HFF-Myc (cell line): ENCODE measurements at regions not wholly inside any gene's neighbourhood (a gene's known extent, or its start where the extent isn't known, plus 50 kb on each side); places are given as distances from the start of the nearest gene placed in this dataset.

Experiments used
- DNase-seq: peaks from one replicate; pipeline ENCODE4 v3.0.0-alpha.2; 2011; ENCODE audit warnings: low read depth; ENCODE audit errors: extremely low read depth
- H3K4me3 ChIP-seq: replicated peaks from 2 replicates; pipeline ENCODE4 v1.5.1; 2011; ENCODE audit warnings: low read depth, mild to moderate bottlenecking, control low read depth, low read length
- CTCF ChIP-seq: IDR thresholded peaks from 2 replicates; pipeline ENCODE4 v1.5.1; 2012; ENCODE audit warnings: mild to moderate bottlenecking, low read depth, low read length, control low read depth; ENCODE audit errors: missing control alignments

GRCh38 chr1:37389327-37389726, 85.1 kb upstream of the ZC3H12A start:
- TF ChIP-seq CTCF: no peak
- no peak overlapping the region for H3K4me3 ChIP-seq
- DNase-seq: no peak

- no peak overlapping the region for H3K4me3 ChIP-seq
- no peak for TF ChIP-seq CTCF
- DNase-seq: no peak
Measured at GRCh38 chr1:37391211-37392011, 83.0 kb upstream of the ZC3H12A start.

- H3K4me3 ChIP-seq: no peak overlapping the region
- no peak for DNase-seq
- no peak for TF ChIP-seq CTCF
Measured at GRCh38 chr1:37392051-37392450, 82.3 kb upstream of the ZC3H12A start.

- H3K4me3 ChIP-seq: no peak overlapping the region
- no peak for TF ChIP-seq CTCF
Measured at GRCh38 chr1:37393173-37394120, 80.9 kb upstream of the ZC3H12A start.

GRCh38 chr1:37394574-37395464, 79.6 kb upstream of the ZC3H12A start:
- no peak for TF ChIP-seq CTCF
- H3K4me3 ChIP-seq: no peak overlapping the region
- no peak for DNase-seq

More at GRCh38 chr1:37393173-37394120, 80.9 kb upstream of the ZC3H12A start:
- DNase-seq: no peak

- DNase-seq: no peak
- no peak for TF ChIP-seq CTCF
- no peak overlapping the region for H3K4me3 ChIP-seq
Measured at GRCh38 chr1:37398096-37398495, 76.3 kb upstream of the ZC3H12A start.
